Chondrocyte (in vitro differentiated cells): ENCODE measurements at regions not wholly inside any gene's neighbourhood (a gene's known extent, or its start where the extent isn't known, plus 50 kb on each side); places are given as distances from the start of the nearest gene placed in this dataset.

Experiments used
- DNase-seq: peaks from one replicate; pipeline ENCODE4 v3.0.0; 2021; ENCODE audit warnings: mixed read lengths, low spot score
- H3K27ac Mint-ChIP-seq: one replicate; pipeline ENCODE4 v1.8.0; 2021; ENCODE audit warnings: mild to moderate bottlenecking, moderate library complexity, mixed read lengths; ENCODE audit not compliant: unreplicated experiment
- H3K27me3 Mint-ChIP-seq: 2 replicates; pipeline ENCODE4 v1.8.0; 2021; ENCODE audit warnings: low read depth, mixed read lengths
- H3K36me3 Mint-ChIP-seq: 2 replicates; pipeline ENCODE4 v1.8.0; 2021; ENCODE audit warnings: low read depth, mixed read lengths
- H3K4me1 Mint-ChIP-seq: 2 replicates; pipeline ENCODE4 v1.8.0; 2021; ENCODE audit warnings: low read depth, mild to moderate bottlenecking, mixed read lengths
- H3K4me3 Mint-ChIP-seq: one replicate; pipeline ENCODE4 v1.8.0; 2021; ENCODE audit warnings: mild to moderate bottlenecking, moderate library complexity, mixed read lengths; ENCODE audit not compliant: unreplicated experiment
- H3K9me3 Mint-ChIP-seq: 2 replicates; pipeline ENCODE4 v1.8.0; 2021; ENCODE audit warnings: low read depth, mixed read lengths
- CTCF ChIP-seq: fragments of 200-600 bp; sonication (generic); IDR thresholded peaks from 2 replicates; pipeline ENCODE4 v1.5.0; 2021; ENCODE audit warnings: antibody characterized with exemption, mild to moderate bottlenecking, moderate library complexity

- no peaks in the 10 kb centered on the region for H3K27me3 Mint-ChIP-seq
- DNase-seq: no peak
- peaks cover 12% of the 10 kb centered on the region for H3K9me3 Mint-ChIP-seq
- H3K27ac Mint-ChIP-seq: no peak overlapping the region
- H3K4me1 Mint-ChIP-seq: no peaks in the 10 kb centered on the region
- TF ChIP-seq CTCF: no peak
- no peaks in the 10 kb centered on the region for H3K36me3 Mint-ChIP-seq
- H3K4me3 Mint-ChIP-seq: no peak overlapping the region
Observed at GRCh38 chr10:123398756-123399155, 244.6 kb downstream of the BUB3 start.

GRCh38 chr10:123399276-123399839, 245.2 kb downstream of the BUB3 start:
- Mint-ChIP-seq H3K9me3 (peaks cover 14% of the 10 kb centered on the region), H3K4me1 (no peaks in the 10 kb centered on the region), H3K27ac (no peak overlapping the region), H3K36me3 (no peaks in the 10 kb centered on the region), H3K27me3 (no peaks in the 10 kb centered on the region), H3K4me3 (no peak overlapping the region)
- TF ChIP-seq CTCF: no peak
- DNase-seq: no peak

- Mint-ChIP-seq H3K9me3 (peaks cover 22% of the 10 kb centered on the region), H3K36me3 (no peaks in the 10 kb centered on the region), H3K27me3 (no peaks in the 10 kb centered on the region), H3K4me3 (no peak overlapping the region), H3K4me1 (no peaks in the 10 kb centered on the region), H3K27ac (no peak overlapping the region)
- TF ChIP-seq CTCF: no peak
- DNase-seq: no peak
Observed at GRCh38 chr10:123402021-123402420, 247.8 kb downstream of the BUB3 start.

- Mint-ChIP-seq H3K9me3 (peaks cover 22% of the 10 kb centered on the region), H3K27ac (no peak overlapping the region), H3K4me1 (no peaks in the 10 kb centered on the region), H3K27me3 (no peaks in the 10 kb centered on the region), H3K36me3 (no peaks in the 10 kb centered on the region), H3K4me3 (no peak overlapping the region)
- no peak for TF ChIP-seq CTCF
- no peak for DNase-seq
Observed at GRCh38 chr10:123402656-123403055, 248.5 kb downstream of the BUB3 start.

- Mint-ChIP-seq H3K4me3 (no peak overlapping the region), H3K4me1 (no peaks in the 10 kb centered on the region), H3K36me3 (no peaks in the 10 kb centered on the region), H3K9me3 (peaks cover 21% of the 10 kb centered on the region), H3K27me3 (no peaks in the 10 kb centered on the region), H3K27ac (no peak overlapping the region)
- DNase-seq: no peak
- no peak for TF ChIP-seq CTCF
Observed at GRCh38 chr10:123404357-123404756, 250.2 kb downstream of the BUB3 start.
